Keratinocyte (primary cell): ENCODE measurements at regions not wholly inside any gene's neighbourhood (a gene's known extent, or its start where the extent isn't known, plus 50 kb on each side); places are given as distances from the start of the nearest gene placed in this dataset.

ENCODE experiments used
- DNase-seq: peaks from one replicate; pipeline ENCODE4 v3.0.0-alpha.2; 2011; ENCODE audit warnings: low read depth, missing footprints, low spot score
- FAIRE-seq: peaks from 2 replicates; lab custom pipeline; 2011; peaks lifted over from hg19 to GRCh38; lab: Jason Lieb, UNC
- H2AFZ ChIP-seq: 2 replicates; pipeline ENCODE4 v1.6.0; 2012; ENCODE audit warnings: low read length, control low read depth, inconsistent platforms; ENCODE audit not compliant: control insufficient read depth
- H3K27ac ChIP-seq: 2 replicates; pipeline ENCODE4 v1.5.1; 2011; ENCODE audit warnings: low read length; ENCODE audit not compliant: control insufficient read depth, insufficient read depth
- H3K27me3 ChIP-seq: 3 replicates; pipeline ENCODE4 v1.6.0; 2011; ENCODE audit warnings: low read length; ENCODE audit not compliant: control insufficient read depth, insufficient read depth; ENCODE audit errors: extremely low read depth
- H3K36me3 ChIP-seq, 2 experiments: 2 replicates in 1 of 2; 3 replicates in 1 of 2; pipeline ENCODE4 v1.5.1; 2011; ENCODE audit warnings: low read length in 2 of 2, mild to moderate bottlenecking in 1 of 2; ENCODE audit not compliant: control insufficient read depth in 2 of 2, insufficient read depth in 2 of 2; ENCODE audit errors: extremely low read depth in 1 of 2
- H3K4me1 ChIP-seq: 3 replicates; pipeline ENCODE4 v1.5.1; 2011; ENCODE audit warnings: low read length; ENCODE audit not compliant: control insufficient read depth, insufficient read depth; ENCODE audit errors: extremely low read depth
- H3K4me2 ChIP-seq: 3 replicates; pipeline ENCODE4 v1.6.0; 2011; ENCODE audit warnings: low read depth, low read length; ENCODE audit not compliant: control insufficient read depth, insufficient read depth; ENCODE audit errors: extremely low read depth
- H3K4me3 ChIP-seq, 3 experiments: fragments of 200-600 bp in 1 of 3; sonication (generic) in 1 of 3; 2 replicates in 2 of 3; 3 replicates in 1 of 3; pipeline ENCODE4 v1.5.1; 2011 to 2016; ENCODE audit warnings: low read length in 3 of 3, mild to moderate bottlenecking in 3 of 3, control low read depth in 2 of 3, inconsistent platforms in 1 of 3, low read depth in 1 of 3, mixed read lengths in 1 of 3, mixed run types in 1 of 3, moderate library complexity in 1 of 3; ENCODE audit not compliant: control insufficient read depth in 2 of 3, insufficient read depth in 2 of 3; ENCODE audit errors: extremely low read depth in 1 of 3
- H3K79me2 ChIP-seq: 2 replicates; pipeline ENCODE4 v1.6.0; 2012; ENCODE audit warnings: low read length; ENCODE audit not compliant: control insufficient read depth, insufficient read depth
- H3K9ac ChIP-seq: 3 replicates; pipeline ENCODE4 v1.6.0; 2011; ENCODE audit warnings: low read length; ENCODE audit not compliant: control insufficient read depth, insufficient read depth; ENCODE audit errors: extremely low read depth
- H3K9me1 ChIP-seq: 3 replicates; pipeline ENCODE4 v1.6.0; 2011; ENCODE audit warnings: low read length; ENCODE audit not compliant: control insufficient read depth, insufficient read depth; ENCODE audit errors: extremely low read depth
- H3K9me3 ChIP-seq: 2 replicates; pipeline ENCODE4 v1.5.1; 2012; ENCODE audit warnings: low read depth, low read length; ENCODE audit not compliant: control insufficient read depth
- H4K20me1 ChIP-seq: 3 replicates; pipeline ENCODE4 v1.6.0; 2011; ENCODE audit warnings: low read length; ENCODE audit not compliant: control insufficient read depth, insufficient read depth; ENCODE audit errors: extremely low read depth
- EZH2 ChIP-seq: IDR thresholded peaks from one replicate; pipeline ENCODE4 v1.6.1; 2012; ENCODE audit warnings: inconsistent platforms, mild to moderate bottlenecking, low read length, moderate library complexity
- dilution Hi-C: fragments of 300-500 bp; cut with MboI; formaldehyde crosslinking; loops from one replicate; pipeline ENCODE4 v1.7.0; 2020; ENCODE audit warnings: low sequenced_read_pairs; ENCODE audit not compliant: extremely low pct_ligation_motif_present
- TF ChIP-seq, protein P1 (sequence below), 3 experiments: IDR thresholded peaks in 1 of 3; conservative IDR thresholded peaks in 1 of 3; optimal IDR thresholded peaks in 1 of 3; 2 replicates in 2 of 3; 3 replicates in 1 of 3; pipeline versions ENCODE3 to v1.5.1; 2011; ENCODE audit warnings: low read length in 3 of 3, mild to moderate bottlenecking in 3 of 3, moderate library complexity in 2 of 3, control low read depth in 1 of 3, inconsistent platforms in 1 of 3; ENCODE audit not compliant: insufficient read depth in 2 of 3; ENCODE audit errors: extremely low read depth in 1 of 3

GRCh38 chr2:150863691-150864090 is 376.2 kb upstream of the RND3 start:
- no peak for TF ChIP-seq EZH2
- TF ChIP-seq, protein P1, sequence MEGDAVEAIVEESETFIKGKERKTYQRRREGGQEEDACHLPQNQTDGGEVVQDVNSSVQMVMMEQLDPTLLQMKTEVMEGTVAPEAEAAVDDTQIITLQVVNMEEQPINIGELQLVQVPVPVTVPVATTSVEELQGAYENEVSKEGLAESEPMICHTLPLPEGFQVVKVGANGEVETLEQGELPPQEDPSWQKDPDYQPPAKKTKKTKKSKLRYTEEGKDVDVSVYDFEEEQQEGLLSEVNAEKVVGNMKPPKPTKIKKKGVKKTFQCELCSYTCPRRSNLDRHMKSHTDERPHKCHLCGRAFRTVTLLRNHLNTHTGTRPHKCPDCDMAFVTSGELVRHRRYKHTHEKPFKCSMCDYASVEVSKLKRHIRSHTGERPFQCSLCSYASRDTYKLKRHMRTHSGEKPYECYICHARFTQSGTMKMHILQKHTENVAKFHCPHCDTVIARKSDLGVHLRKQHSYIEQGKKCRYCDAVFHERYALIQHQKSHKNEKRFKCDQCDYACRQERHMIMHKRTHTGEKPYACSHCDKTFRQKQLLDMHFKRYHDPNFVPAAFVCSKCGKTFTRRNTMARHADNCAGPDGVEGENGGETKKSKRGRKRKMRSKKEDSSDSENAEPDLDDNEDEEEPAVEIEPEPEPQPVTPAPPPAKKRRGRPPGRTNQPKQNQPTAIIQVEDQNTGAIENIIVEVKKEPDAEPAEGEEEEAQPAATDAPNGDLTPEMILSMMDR (optimal IDR thresholded peaks at IDR 0.05 in 1 of 3, IDR thresholded peaks at IDR 0.05 in 1 of 3, conservative IDR thresholded peaks at IDR 0.05 in 1 of 3; ENCODE audit: extremely low read depth in 1 of 3, insufficient read depth in 2 of 3, low read length in 3 of 3) = no peak
- dilution Hi-C loops = no loop called here
- DNase-seq = no peak

DNA sequence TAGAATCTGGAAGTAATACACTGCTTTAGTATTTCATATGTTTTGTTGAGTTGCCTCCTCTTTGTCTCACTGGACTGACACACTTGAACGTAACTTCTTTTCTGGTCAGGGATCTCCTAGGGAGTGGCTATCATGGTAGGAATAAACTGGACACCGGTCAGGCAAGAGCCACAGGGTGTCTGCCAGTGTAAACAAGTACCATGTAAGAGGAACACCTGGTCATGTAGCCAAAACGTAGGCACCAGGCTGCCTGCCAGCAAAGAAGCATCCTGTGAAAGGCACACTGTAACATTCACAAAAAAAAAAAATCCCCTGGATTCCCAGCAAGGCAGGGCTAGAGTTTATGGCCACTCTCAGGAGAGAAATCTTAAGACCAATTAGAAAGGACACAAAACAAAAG is 372.8 kb upstream of the RND3 start:
- no peak for DNase-seq
- no peak for FAIRE-seq
- Histone ChIP-seq H3K27ac (no peak overlapping the region), H3K9me1 (no peaks in the 10 kb centered on the region), H4K20me1 (no peaks in the 10 kb centered on the region), H3K9ac (no peak overlapping the region), H3K27me3 (no peaks in the 10 kb centered on the region), H3K9me3 (no peaks in the 10 kb centered on the region), H3K4me3 (no peak overlapping the region), H2AFZ (no peak overlapping the region), H3K36me3 (no peaks in the 10 kb centered on the region), H3K4me2 (no peak overlapping the region), H3K79me2 (no peaks in the 10 kb centered on the region), H3K4me1 (peaks cover 15% of the 10 kb centered on the region)
- dilution Hi-C loops = no loop called here
- no peak for TF ChIP-seq EZH2
- TF ChIP-seq, protein P1 (optimal IDR thresholded peaks at IDR 0.05 in 1 of 3, IDR thresholded peaks at IDR 0.05 in 1 of 3, conservative IDR thresholded peaks at IDR 0.05 in 1 of 3; ENCODE audit: extremely low read depth in 1 of 3, insufficient read depth in 2 of 3, low read length in 3 of 3) = no peak

More at GRCh38 chr2:150863691-150864090, 376.2 kb upstream of the RND3 start:
- no peak overlapping the region for H3K4me2 ChIP-seq
- no peak overlapping the region for H3K4me3 ChIP-seq
- no peak overlapping the region for H3K9ac ChIP-seq
- H2AFZ ChIP-seq = no peak overlapping the region
- no peaks in the 10 kb centered on the region for H4K20me1 ChIP-seq
- H3K79me2 ChIP-seq = no peaks in the 10 kb centered on the region
- H3K27ac ChIP-seq = no peak overlapping the region
- H3K9me1 ChIP-seq = no peaks in the 10 kb centered on the region
- no peak for FAIRE-seq
- H3K27me3 ChIP-seq = no peaks in the 10 kb centered on the region
- H3K9me3 ChIP-seq = no peaks in the 10 kb centered on the region
- peaks cover 10% of the 10 kb centered on the region for H3K4me1 ChIP-seq
- no peaks in the 10 kb centered on the region for H3K36me3 ChIP-seq
